ENCODE measurements at regions not wholly inside any gene's neighbourhood (a gene's known extent, or its start where the extent isn't known, plus 50 kb on each side); places are given as distances from the start of the nearest gene placed in this dataset.

DNA sequence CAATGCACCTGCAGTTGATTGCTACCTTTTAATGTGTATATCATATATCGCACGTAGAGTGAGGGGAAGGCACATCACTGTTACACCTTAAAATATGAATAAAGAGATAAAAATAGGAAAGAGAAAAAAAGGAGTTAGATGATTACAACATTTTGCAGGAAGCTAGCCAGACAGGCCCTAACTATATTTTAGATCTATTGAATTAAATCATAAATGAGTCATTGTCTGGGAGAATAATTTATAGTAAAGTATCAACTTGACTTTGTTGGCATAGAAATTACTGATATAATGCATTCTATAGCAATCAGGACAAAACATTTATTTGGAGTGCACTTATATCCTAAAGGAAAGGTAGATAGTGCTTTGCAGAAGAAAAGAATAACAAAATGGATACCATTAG is 384.9 kb upstream of the NXPH2 start:
- Histone ChIP-seq H3K4me2 (ENCODE audit: low read depth, low read length, poor library complexity, severe bottlenecking) (no peak overlapping the region), H2AFZ (ENCODE audit: low read length) (no peak overlapping the region), H3K4me3 (ENCODE audit: low read length, poor library complexity, severe bottlenecking) (no peak overlapping the region), H4K20me1 (ENCODE audit: insufficient read depth, low read length, poor library complexity, severe bottlenecking) (no peaks in the 10 kb centered on the region), H3K79me2 (ENCODE audit: insufficient read depth, low read length) (no peaks in the 10 kb centered on the region), H3K9ac (ENCODE audit: low read depth, low read length, poor library complexity, severe bottlenecking) (no peak overlapping the region), H3K27me3 (ENCODE audit: insufficient read depth, low read length, poor library complexity, severe bottlenecking) (no peaks in the 10 kb centered on the region), H3K4me1 (ENCODE audit: insufficient read depth, low read length, poor library complexity, severe bottlenecking) (no peaks in the 10 kb centered on the region), H3K9me3 (ENCODE audit: insufficient read depth, low read depth, low read length) (no peaks in the 10 kb centered on the region), H3F3A (ENCODE audit: low read depth) (no peaks in the 10 kb centered on the region), H3K9me2 (replicated peaks; ENCODE audit: low read depth, low read length) (no peaks in the 10 kb centered on the region), H3K36me3 (ENCODE audit: insufficient read depth, low read length) (no peaks in the 10 kb centered on the region)
- TF ChIP-seq EZH2phosphoT487 (IDR thresholded peaks at IDR 0.05; ENCODE audit: borderline replicate concordance), result no peak
- TF ChIP-seq, protein P1, sequence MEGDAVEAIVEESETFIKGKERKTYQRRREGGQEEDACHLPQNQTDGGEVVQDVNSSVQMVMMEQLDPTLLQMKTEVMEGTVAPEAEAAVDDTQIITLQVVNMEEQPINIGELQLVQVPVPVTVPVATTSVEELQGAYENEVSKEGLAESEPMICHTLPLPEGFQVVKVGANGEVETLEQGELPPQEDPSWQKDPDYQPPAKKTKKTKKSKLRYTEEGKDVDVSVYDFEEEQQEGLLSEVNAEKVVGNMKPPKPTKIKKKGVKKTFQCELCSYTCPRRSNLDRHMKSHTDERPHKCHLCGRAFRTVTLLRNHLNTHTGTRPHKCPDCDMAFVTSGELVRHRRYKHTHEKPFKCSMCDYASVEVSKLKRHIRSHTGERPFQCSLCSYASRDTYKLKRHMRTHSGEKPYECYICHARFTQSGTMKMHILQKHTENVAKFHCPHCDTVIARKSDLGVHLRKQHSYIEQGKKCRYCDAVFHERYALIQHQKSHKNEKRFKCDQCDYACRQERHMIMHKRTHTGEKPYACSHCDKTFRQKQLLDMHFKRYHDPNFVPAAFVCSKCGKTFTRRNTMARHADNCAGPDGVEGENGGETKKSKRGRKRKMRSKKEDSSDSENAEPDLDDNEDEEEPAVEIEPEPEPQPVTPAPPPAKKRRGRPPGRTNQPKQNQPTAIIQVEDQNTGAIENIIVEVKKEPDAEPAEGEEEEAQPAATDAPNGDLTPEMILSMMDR (conservative IDR thresholded peaks at IDR 0.05; ENCODE audit: low read length), result no peak

- no peak overlapping the region for H3K4me2 ChIP-seq (ENCODE audit: low read depth, low read length, poor library complexity, severe bottlenecking)
- no peaks in the 10 kb centered on the region for H3K79me2 ChIP-seq (ENCODE audit: insufficient read depth, low read length)
- H3K9me3 ChIP-seq (ENCODE audit: insufficient read depth, low read depth, low read length), result no peaks in the 10 kb centered on the region
- H3K27me3 ChIP-seq (ENCODE audit: insufficient read depth, low read length, poor library complexity, severe bottlenecking), result no peaks in the 10 kb centered on the region
- TF ChIP-seq, protein P1 (conservative IDR thresholded peaks at IDR 0.05; ENCODE audit: low read length), result no peak
- no peak for TF ChIP-seq EZH2phosphoT487 (IDR thresholded peaks at IDR 0.05; ENCODE audit: borderline replicate concordance)
- H3K9me2 ChIP-seq (replicated peaks; ENCODE audit: low read depth, low read length), result no peaks in the 10 kb centered on the region
- no peak overlapping the region for H2AFZ ChIP-seq (ENCODE audit: low read length)
- no peaks in the 10 kb centered on the region for H4K20me1 ChIP-seq (ENCODE audit: insufficient read depth, low read length, poor library complexity, severe bottlenecking)
- H3K36me3 ChIP-seq (ENCODE audit: insufficient read depth, low read length), result no peaks in the 10 kb centered on the region
- no peak overlapping the region for H3K9ac ChIP-seq (ENCODE audit: low read depth, low read length, poor library complexity, severe bottlenecking)
- H3K4me3 ChIP-seq (ENCODE audit: low read length, poor library complexity, severe bottlenecking), result no peak overlapping the region
- H3F3A ChIP-seq (ENCODE audit: low read depth), result no peaks in the 10 kb centered on the region
- no peaks in the 10 kb centered on the region for H3K4me1 ChIP-seq (ENCODE audit: insufficient read depth, low read length, poor library complexity, severe bottlenecking)
Measured at GRCh38 chr2:139162957-139163356, 382.8 kb upstream of the NXPH2 start.

GRCh38 chr2:139162456-139162855 is 382.3 kb upstream of the NXPH2 start:
- Histone ChIP-seq H4K20me1 (ENCODE audit: insufficient read depth, low read length, poor library complexity, severe bottlenecking) (no peaks in the 10 kb centered on the region), H3K9me3 (ENCODE audit: insufficient read depth, low read depth, low read length) (no peaks in the 10 kb centered on the region), H2AFZ (ENCODE audit: low read length) (no peak overlapping the region), H3K79me2 (ENCODE audit: insufficient read depth, low read length) (no peaks in the 10 kb centered on the region), H3K36me3 (ENCODE audit: insufficient read depth, low read length) (no peaks in the 10 kb centered on the region), H3K4me3 (ENCODE audit: low read length, poor library complexity, severe bottlenecking) (no peak overlapping the region), H3K27me3 (ENCODE audit: insufficient read depth, low read length, poor library complexity, severe bottlenecking) (no peaks in the 10 kb centered on the region), H3K4me1 (ENCODE audit: insufficient read depth, low read length, poor library complexity, severe bottlenecking) (no peaks in the 10 kb centered on the region), H3F3A (ENCODE audit: low read depth) (no peaks in the 10 kb centered on the region), H3K9me2 (replicated peaks; ENCODE audit: low read depth, low read length) (no peaks in the 10 kb centered on the region), H3K9ac (ENCODE audit: low read depth, low read length, poor library complexity, severe bottlenecking) (no peak overlapping the region), H3K4me2 (ENCODE audit: low read depth, low read length, poor library complexity, severe bottlenecking) (no peak overlapping the region)
- no peak for TF ChIP-seq EZH2phosphoT487 (IDR thresholded peaks at IDR 0.05; ENCODE audit: borderline replicate concordance)
- TF ChIP-seq, protein P1 (conservative IDR thresholded peaks at IDR 0.05; ENCODE audit: low read length), result no peak
